Hepatocyte (in vitro differentiated cells): ENCODE measurements at regions not wholly inside any gene's neighbourhood (a gene's known extent, or its start where the extent isn't known, plus 50 kb on each side); places are given as distances from the start of the nearest gene placed in this dataset.
"Not testable (repeated sequence)": the region's sequence is repeated elsewhere in the genome, so short reads cannot be mapped to it uniquely, and the experiment has no call there.

Experiments
- DNase-seq: peaks from one replicate; pipeline ENCODE4 v3.0.0-alpha.2; 2016; ENCODE audit warnings: low spot score
- H2AFZ ChIP-seq: fragments of 200-600 bp; sonication (generic); 2 replicates; pipeline ENCODE4 v1.6.0; 2016; ENCODE audit warnings: antibody characterized with exemption, mild to moderate bottlenecking
- H3K27ac ChIP-seq: fragments of 200-600 bp; sonication (generic); 2 replicates; pipeline ENCODE4 v1.5.1; 2016; ENCODE audit warnings: mild to moderate bottlenecking
- H3K27me3 ChIP-seq: fragments of 200-600 bp; sonication (generic); 2 replicates; pipeline ENCODE4 v1.6.1; 2016
- H3K36me3 ChIP-seq: fragments of 200-600 bp; sonication (generic); replicated peaks from 2 replicates; pipeline ENCODE4 v1.5.1; 2016; ENCODE audit warnings: low read depth; ENCODE audit not compliant: insufficient read depth
- H3K4me1 ChIP-seq: fragments of 200-600 bp; sonication (generic); 2 replicates; pipeline ENCODE4 v1.5.1; 2016; ENCODE audit warnings: mild to moderate bottlenecking, moderate library complexity; ENCODE audit not compliant: insufficient read depth
- H3K4me2 ChIP-seq: fragments of 200-600 bp; sonication (generic); 2 replicates; pipeline ENCODE4 v1.6.0; 2016
- H3K4me3 ChIP-seq: fragments of 200-600 bp; sonication (generic); 2 replicates; pipeline ENCODE4 v1.5.1; 2016; ENCODE audit warnings: mild to moderate bottlenecking
- H3K79me2 ChIP-seq: fragments of 200-600 bp; sonication (generic); 2 replicates; pipeline ENCODE4 v1.6.0; 2017; ENCODE audit warnings: mild to moderate bottlenecking
- H3K9me2 ChIP-seq: fragments of 200-600 bp; sonication (generic); replicated peaks from 2 replicates; pipeline ENCODE4 v1.6.0; 2017; ENCODE audit warnings: mild to moderate bottlenecking; ENCODE audit not compliant: insufficient read depth
- H3K9me3 ChIP-seq: fragments of 200-600 bp; sonication (generic); 2 replicates; pipeline ENCODE4 v1.5.1; 2016; ENCODE audit warnings: low read depth, mild to moderate bottlenecking
- H4K20me1 ChIP-seq: fragments of 200-600 bp; sonication (generic); 2 replicates; pipeline ENCODE4 v1.6.0; 2016; ENCODE audit warnings: mild to moderate bottlenecking; ENCODE audit not compliant: insufficient read depth, poor library complexity, severe bottlenecking
- CTCF ChIP-seq: fragments of 200-600 bp; sonication (generic); IDR thresholded peaks from 2 replicates; pipeline ENCODE4 v1.5.1; 2016; ENCODE audit warnings: antibody characterized with exemption, mild to moderate bottlenecking; ENCODE audit not compliant: poor library complexity
- EZH2 ChIP-seq: fragments of 200-600 bp; sonication (generic); IDR thresholded peaks from 2 replicates; pipeline ENCODE4 v1.6.1; 2016; ENCODE audit warnings: antibody characterized with exemption, mild to moderate bottlenecking, borderline replicate concordance
- EZH2phosphoT487 ChIP-seq: fragments of 200-600 bp; sonication (generic); IDR thresholded peaks from one replicate; pipeline ENCODE4 v1.6.1; 2018; ENCODE audit warnings: antibody characterized with exemption, mild to moderate bottlenecking, low read depth, moderate library complexity; ENCODE audit not compliant: unreplicated experiment, severe bottlenecking
- WGBS: methylation state at CpG from one replicate; pipeline ENCODE4 v1.1.6; 2016; ENCODE audit warnings: low lambda C conversion rate; ENCODE audit errors: missing lambda C conversion rate; 5-methylcytosine and 5-hydroxymethylcytosine counted together

- Histone ChIP-seq H4K20me1 (no peaks in the 10 kb centered on the region), H3K27ac (no peak overlapping the region), H3K4me2 (no peak overlapping the region), H3K79me2 (no peaks in the 10 kb centered on the region), H3K27me3 (no peaks in the 10 kb centered on the region), H3K36me3 (no peaks in the 10 kb centered on the region), H3K9me3 (no peaks in the 10 kb centered on the region), H3K9me2 (no peaks in the 10 kb centered on the region), H3K4me1 (no peaks in the 10 kb centered on the region), H3K4me3 (no peak overlapping the region), H2AFZ (no peak overlapping the region)
- TF ChIP-seq CTCF: no peak
- no peak for TF ChIP-seq EZH2
- TF ChIP-seq EZH2phosphoT487: no peak
- no peak for DNase-seq
- WGBS: 91% methylated on average over 2 of the region's 2 CpGs
Observed at GRCh38 chr1:182325339-182325738, 66.3 kb downstream of the GLUL start.

GRCh38 chr1:182321532-182321931 is 70.1 kb downstream of the GLUL start:
- 89% methylated on average over 6 of the region's 6 CpGs for WGBS
- not testable (repeated sequence) for H3K9me3 ChIP-seq, H3K79me2 ChIP-seq, H3K27me3 ChIP-seq, H3K36me3 ChIP-seq, H3K4me3 ChIP-seq, H3K4me2 ChIP-seq, H2AFZ ChIP-seq, H4K20me1 ChIP-seq, DNase-seq, H3K27ac ChIP-seq, H3K4me1 ChIP-seq, H3K9me2 ChIP-seq

- DNase-seq: no peak
- H3K4me1 ChIP-seq: peaks cover 5% of the 10 kb centered on the region
- H3K4me3 ChIP-seq: no peak overlapping the region
- no peaks in the 10 kb centered on the region for H3K27me3 ChIP-seq
- 62% methylated on average over 1 of the region's 1 CpG for WGBS
- no peak overlapping the region for H3K4me2 ChIP-seq
- H3K79me2 ChIP-seq: no peaks in the 10 kb centered on the region
- H4K20me1 ChIP-seq: no peaks in the 10 kb centered on the region
- H3K36me3 ChIP-seq: no peaks in the 10 kb centered on the region
- no peak overlapping the region for H2AFZ ChIP-seq
- H3K9me2 ChIP-seq: no peaks in the 10 kb centered on the region
- H3K27ac ChIP-seq: peak overlapping the region; percentile 40
- TF ChIP-seq EZH2phosphoT487 (no peak), CTCF (no peak), EZH2 (no peak)
- H3K9me3 ChIP-seq: no peaks in the 10 kb centered on the region
Observed at GRCh38 chr1:182317611-182318161, 73.9 kb downstream of the GLUL start.

- H3K4me1 ChIP-seq, DNase-seq, H3K4me3 ChIP-seq, H3K9me3 ChIP-seq, H3K4me2 ChIP-seq, H3K79me2 ChIP-seq, H3K9me2 ChIP-seq, H3K27ac ChIP-seq, H3K36me3 ChIP-seq, H4K20me1 ChIP-seq, H3K27me3 ChIP-seq, H2AFZ ChIP-seq: not testable (repeated sequence)
- WGBS: 92% methylated on average over 3 of the region's 3 CpGs
Observed at GRCh38 chr1:182316454-182316853, 75.1 kb downstream of the GLUL start.
